ENCODE measurements at regions not wholly inside any gene's neighbourhood (a gene's known extent, or its start where the extent isn't known, plus 50 kb on each side); places are given as distances from the start of the nearest gene placed in this dataset.

- Histone ChIP-seq H3K4me3 (ENCODE audit: low read depth, low read length, poor library complexity, severe bottlenecking) (no peak overlapping the region), H3F3A (ENCODE audit: insufficient read depth, low read length) (no peaks in the 10 kb centered on the region), H3K4me2 (ENCODE audit: low read length) (no peak overlapping the region), H3K4me1 (ENCODE audit: insufficient read depth, low read length, severe bottlenecking) (no peaks in the 10 kb centered on the region), H3K27ac (ENCODE audit: low read depth, low read length, poor library complexity, severe bottlenecking) (no peak overlapping the region), H3K9me3 (ENCODE audit: low read length) (no peaks in the 10 kb centered on the region), H3K9ac (ENCODE audit: low read length) (no peak overlapping the region), H3K9me2 (ENCODE audit: low read depth, low read length) (no peaks in the 10 kb centered on the region), H2AFZ (ENCODE audit: low read length) (no peak overlapping the region), H4K20me1 (ENCODE audit: insufficient read depth, low read length) (no peaks in the 10 kb centered on the region), H3K27me3 (ENCODE audit: insufficient read depth, low read length) (no peaks in the 10 kb centered on the region), H3K79me2 (ENCODE audit: insufficient read depth, low read length) (no peaks in the 10 kb centered on the region), H3K36me3 (ENCODE audit: insufficient read depth, low read length) (no peaks in the 10 kb centered on the region)
- no peak for TF ChIP-seq CTCF (IDR thresholded peaks at IDR 0.05; ENCODE audit: low read length)
- no peak for TF ChIP-seq EZH2 (IDR thresholded peaks at IDR 0.05; ENCODE audit: borderline replicate concordance, low read length)
Observed at GRCh38 chr1:112141923-112142322, 152.5 kb upstream of the KCND3 start.

- no peak for TF ChIP-seq CTCF (IDR thresholded peaks at IDR 0.05; ENCODE audit: low read length)
- TF ChIP-seq EZH2 (IDR thresholded peaks at IDR 0.05; ENCODE audit: borderline replicate concordance, low read length), result no peak
- Histone ChIP-seq H3K79me2 (ENCODE audit: insufficient read depth, low read length) (no peaks in the 10 kb centered on the region), H3K9ac (ENCODE audit: low read length) (no peak overlapping the region), H3F3A (ENCODE audit: insufficient read depth, low read length) (no peaks in the 10 kb centered on the region), H3K4me3 (ENCODE audit: low read depth, low read length, poor library complexity, severe bottlenecking) (no peak overlapping the region), H3K9me3 (ENCODE audit: low read length) (no peaks in the 10 kb centered on the region), H2AFZ (ENCODE audit: low read length) (no peak overlapping the region), H4K20me1 (ENCODE audit: insufficient read depth, low read length) (no peaks in the 10 kb centered on the region), H3K9me2 (ENCODE audit: low read depth, low read length) (no peaks in the 10 kb centered on the region), H3K4me2 (ENCODE audit: low read length) (no peak overlapping the region), H3K36me3 (ENCODE audit: insufficient read depth, low read length) (no peaks in the 10 kb centered on the region), H3K4me1 (ENCODE audit: insufficient read depth, low read length, severe bottlenecking) (no peaks in the 10 kb centered on the region), H3K27me3 (ENCODE audit: insufficient read depth, low read length) (no peaks in the 10 kb centered on the region), H3K27ac (ENCODE audit: low read depth, low read length, poor library complexity, severe bottlenecking) (no peak overlapping the region)
Observed at GRCh38 chr1:112143871-112144441, 154.5 kb upstream of the KCND3 start.

- H3K9ac ChIP-seq (ENCODE audit: low read length), result no peak overlapping the region
- no peak overlapping the region for H2AFZ ChIP-seq (ENCODE audit: low read length)
- H4K20me1 ChIP-seq (ENCODE audit: insufficient read depth, low read length), result no peaks in the 10 kb centered on the region
- no peaks in the 10 kb centered on the region for H3K79me2 ChIP-seq (ENCODE audit: insufficient read depth, low read length)
- no peaks in the 10 kb centered on the region for H3F3A ChIP-seq (ENCODE audit: insufficient read depth, low read length)
- no peak for TF ChIP-seq EZH2 (IDR thresholded peaks at IDR 0.05; ENCODE audit: borderline replicate concordance, low read length)
- no peak for TF ChIP-seq CTCF (IDR thresholded peaks at IDR 0.05; ENCODE audit: low read length)
- H3K27ac ChIP-seq (ENCODE audit: low read depth, low read length, poor library complexity, severe bottlenecking), result no peak overlapping the region
- no peaks in the 10 kb centered on the region for H3K4me1 ChIP-seq (ENCODE audit: insufficient read depth, low read length, severe bottlenecking)
- H3K9me2 ChIP-seq (ENCODE audit: low read depth, low read length), result no peaks in the 10 kb centered on the region
- H3K4me3 ChIP-seq (ENCODE audit: low read depth, low read length, poor library complexity, severe bottlenecking), result no peak overlapping the region
- no peaks in the 10 kb centered on the region for H3K9me3 ChIP-seq (ENCODE audit: low read length)
- no peaks in the 10 kb centered on the region for H3K36me3 ChIP-seq (ENCODE audit: insufficient read depth, low read length)
- no peak overlapping the region for H3K4me2 ChIP-seq (ENCODE audit: low read length)
- no peaks in the 10 kb centered on the region for H3K27me3 ChIP-seq (ENCODE audit: insufficient read depth, low read length)
Observed at GRCh38 chr1:112144733-112145426, 155.4 kb upstream of the KCND3 start.
